ENCODE measurements at regions not wholly inside any gene's neighbourhood (a gene's known extent, or its start where the extent isn't known, plus 50 kb on each side); places are given as distances from the start of the nearest gene placed in this dataset.

DNA sequence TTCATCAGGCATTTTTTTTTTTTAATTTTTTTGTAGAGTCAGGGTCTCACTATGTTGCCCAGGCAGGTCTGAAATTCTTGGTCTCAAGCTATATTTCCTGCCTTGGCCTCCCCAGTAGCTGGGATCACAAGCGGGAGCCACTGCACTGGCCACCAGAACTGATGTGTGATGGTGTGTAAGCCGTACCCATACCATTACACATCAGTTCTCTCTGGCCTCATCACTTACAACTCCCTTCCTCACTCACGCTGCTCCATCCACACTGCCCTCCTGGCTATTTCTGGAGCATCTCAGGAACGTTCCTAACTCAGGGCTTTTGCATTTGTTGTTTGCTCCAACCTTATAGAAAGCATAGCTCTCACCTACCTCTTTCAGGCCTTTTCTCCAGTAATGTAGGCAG lies 834.5 kb upstream of the ID2 start:
- TF ChIP-seq YY1 (IDR thresholded peaks at IDR 0.05; ENCODE audit: low read depth) (no peak), EP300 (IDR thresholded peaks at IDR 0.05; ENCODE audit: borderline replicate concordance) (no peak)
- TF ChIP-seq, protein P1, sequence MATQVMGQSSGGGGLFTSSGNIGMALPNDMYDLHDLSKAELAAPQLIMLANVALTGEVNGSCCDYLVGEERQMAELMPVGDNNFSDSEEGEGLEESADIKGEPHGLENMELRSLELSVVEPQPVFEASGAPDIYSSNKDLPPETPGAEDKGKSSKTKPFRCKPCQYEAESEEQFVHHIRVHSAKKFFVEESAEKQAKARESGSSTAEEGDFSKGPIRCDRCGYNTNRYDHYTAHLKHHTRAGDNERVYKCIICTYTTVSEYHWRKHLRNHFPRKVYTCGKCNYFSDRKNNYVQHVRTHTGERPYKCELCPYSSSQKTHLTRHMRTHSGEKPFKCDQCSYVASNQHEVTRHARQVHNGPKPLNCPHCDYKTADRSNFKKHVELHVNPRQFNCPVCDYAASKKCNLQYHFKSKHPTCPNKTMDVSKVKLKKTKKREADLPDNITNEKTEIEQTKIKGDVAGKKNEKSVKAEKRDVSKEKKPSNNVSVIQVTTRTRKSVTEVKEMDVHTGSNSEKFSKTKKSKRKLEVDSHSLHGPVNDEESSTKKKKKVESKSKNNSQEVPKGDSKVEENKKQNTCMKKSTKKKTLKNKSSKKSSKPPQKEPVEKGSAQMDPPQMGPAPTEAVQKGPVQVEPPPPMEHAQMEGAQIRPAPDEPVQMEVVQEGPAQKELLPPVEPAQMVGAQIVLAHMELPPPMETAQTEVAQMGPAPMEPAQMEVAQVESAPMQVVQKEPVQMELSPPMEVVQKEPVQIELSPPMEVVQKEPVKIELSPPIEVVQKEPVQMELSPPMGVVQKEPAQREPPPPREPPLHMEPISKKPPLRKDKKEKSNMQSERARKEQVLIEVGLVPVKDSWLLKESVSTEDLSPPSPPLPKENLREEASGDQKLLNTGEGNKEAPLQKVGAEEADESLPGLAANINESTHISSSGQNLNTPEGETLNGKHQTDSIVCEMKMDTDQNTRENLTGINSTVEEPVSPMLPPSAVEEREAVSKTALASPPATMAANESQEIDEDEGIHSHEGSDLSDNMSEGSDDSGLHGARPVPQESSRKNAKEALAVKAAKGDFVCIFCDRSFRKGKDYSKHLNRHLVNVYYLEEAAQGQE (IDR thresholded peaks at IDR 0.05; ENCODE audit: low read depth): no peak
